A549 (cell line): ENCODE measurements at regions not wholly inside any gene's neighbourhood (a gene's known extent, or its start where the extent isn't known, plus 50 kb on each side); places are given as distances from the start of the nearest gene placed in this dataset.

Experiments used
- ATAC-seq, 2 experiments: fragments of 200-7000 bp in 1 of 2; fragments of >200 bp in 1 of 2; cut with Nextera tagmentation in 1 of 2; cut with Tn5 transposase in 1 of 2; 3 replicates each; pipeline versions ENCODE4 v1.8.0 to v1.9.1; 2018 to 2020; ENCODE audit warnings: mild to moderate bottlenecking in 1 of 2, moderate library complexity in 1 of 2
- CTCF ChIA-PET: fragments of 300-600 bp; sonication (Branson Sonifier 250); formaldehyde crosslinking; extraction: SDS; loops from one replicate; lab custom pipeline; 2021; ENCODE audit warnings: antibody characterized with exemption, inconsistent platforms; lab: Yijun Ruan, JAX
- POLR2A ChIA-PET: fragments of 350-600 bp; formaldehyde crosslinking; extraction: SDS; loops from one replicate; lab custom pipeline; 2021; ENCODE audit warnings: antibody characterized with exemption, inconsistent platforms; lab: Yijun Ruan, JAX
- DNase-seq, 2 experiments: peaks; one replicate each; pipeline versions ENCODE4 v3.0.0 to v3.0.0-alpha.2; 2011 to 2016; ENCODE audit warnings: low read depth in 1 of 2, low spot score in 1 of 2
- FAIRE-seq: peaks from 2 replicates; lab custom pipeline; 2011; peaks lifted over from hg19 to GRCh38; lab: Jason Lieb, UNC
- H3K27ac ChIP-seq, 2 experiments: fragments of >200 bp; sonication (Bioruptor Twin); formaldehyde crosslinking; 3 replicates each; pipeline ENCODE4 v1.5.1; 2016 to 2017
- H3K4me1 ChIP-seq: fragments of >200 bp; sonication (Bioruptor Twin); formaldehyde crosslinking; 3 replicates; pipeline ENCODE4 v1.6.1; 2016
- H3K4me2 ChIP-seq: fragments of >200 bp; sonication (Bioruptor Twin); formaldehyde crosslinking; 3 replicates; pipeline ENCODE4 v1.6.1; 2016
- H3K4me3 ChIP-seq: fragments of >200 bp; sonication (Bioruptor Twin); formaldehyde crosslinking; 3 replicates; pipeline ENCODE4 v1.5.1; 2016
- H3K9me3 ChIP-seq: fragments of >200 bp; sonication (Bioruptor Twin); formaldehyde crosslinking; 3 replicates; pipeline ENCODE4 v1.6.1; 2016
- CBX2 ChIP-seq: fragments of 200-600 bp; sonication (generic); IDR thresholded peaks from 2 replicates; pipeline ENCODE4 v1.6.1; 2016; ENCODE audit warnings: low read depth, mild to moderate bottlenecking, borderline replicate concordance
- CTCF ChIP-seq: fragments of >200 bp; sonication (Bioruptor Twin); formaldehyde crosslinking; IDR thresholded peaks from 3 replicates; pipeline ENCODE4 v1.5.1; 2016
- EHMT2 ChIP-seq: fragments of 200-600 bp; sonication (generic); IDR thresholded peaks from 2 replicates; pipeline ENCODE4 v1.6.1; 2016; ENCODE audit warnings: antibody characterized with exemption, low read depth, mild to moderate bottlenecking, moderate library complexity
- ESRRA ChIP-seq: fragments of 150-350 bp; IDR thresholded peaks from 2 replicates; pipeline ENCODE4 v1.6.1; 2014; ENCODE audit warnings: mild to moderate bottlenecking, low read length, borderline replicate concordance
- FOSB ChIP-seq: fragments of 250-450 bp; sonication (Bioruptor Pico); IDR thresholded peaks from 2 replicates; pipeline ENCODE4 v1.5.0; 2020; ENCODE audit warnings: mild to moderate bottlenecking, moderate library complexity
- FOSL2 ChIP-seq, 2 experiments: fragments of 450-650 bp in 1 of 2; fragments of >200 bp in 1 of 2; sonication (Bioruptor Twin) in 1 of 2; formaldehyde crosslinking; IDR thresholded peaks; 2 replicates each; pipeline versions ENCODE4 v1.5.0 to v1.6.1; 2016 to 2020; ENCODE audit warnings: mild to moderate bottlenecking in 1 of 2, moderate library complexity in 1 of 2
- FOXS1 ChIP-seq: fragments of 250-450 bp; sonication (Bioruptor Pico); IDR thresholded peaks from 2 replicates; pipeline ENCODE4 v1.5.0; 2020; ENCODE audit warnings: mild to moderate bottlenecking, moderate library complexity
- GATA3 ChIP-seq: IDR thresholded peaks from 2 replicates; pipeline ENCODE4 v1.6.1; 2012; ENCODE audit warnings: borderline replicate concordance
- HDAC2 ChIP-seq: fragments of 200-600 bp; sonication (generic); IDR thresholded peaks from 2 replicates; pipeline ENCODE4 v1.6.1; 2016
- HES2 ChIP-seq: fragments of >200 bp; sonication (Bioruptor Twin); formaldehyde crosslinking; IDR thresholded peaks from 2 replicates; pipeline ENCODE4 v1.6.1; 2016
- HEYL ChIP-seq: fragments of 250-450 bp; sonication (Bioruptor Pico); IDR thresholded peaks from 2 replicates; pipeline ENCODE4 v1.8.0; 2021; ENCODE audit warnings: mild to moderate bottlenecking, moderate library complexity
- HOXA7 ChIP-seq: fragments of 250-450 bp; sonication (Bioruptor Pico); IDR thresholded peaks from 2 replicates; pipeline ENCODE4 v1.5.0; 2020; ENCODE audit warnings: mild to moderate bottlenecking, moderate library complexity
- HOXB13 ChIP-seq: fragments of 250-450 bp; sonication (Bioruptor Pico); IDR thresholded peaks from 2 replicates; pipeline ENCODE4 v1.5.0; 2020; ENCODE audit warnings: low read depth, mild to moderate bottlenecking, moderate library complexity
- JUN ChIP-seq, 2 experiments: fragments of >200 bp; sonication (Bioruptor Twin); formaldehyde crosslinking; IDR thresholded peaks; 2 replicates in 1 of 2; 3 replicates in 1 of 2; pipeline ENCODE4 v1.6.1; 2016 to 2017
- JUNB ChIP-seq: fragments of >200 bp; sonication (Bioruptor Twin); formaldehyde crosslinking; IDR thresholded peaks from 2 replicates; pipeline ENCODE4 v1.6.1; 2016
- MYC ChIP-seq: IDR thresholded peaks from 2 replicates; pipeline ENCODE4 v1.6.1; 2012; ENCODE audit warnings: mild to moderate bottlenecking, inconsistent platforms, low read length, improper control_type of control experiment, borderline replicate concordance
- NPAS2 ChIP-seq: fragments of 250-450 bp; sonication (Bioruptor Pico); IDR thresholded peaks from 2 replicates; pipeline ENCODE4 v1.8.0; 2022; ENCODE audit warnings: mild to moderate bottlenecking, moderate library complexity, borderline replicate concordance
- NR3C1 ChIP-seq: fragments of >200 bp; sonication (Bioruptor Twin); formaldehyde crosslinking; IDR thresholded peaks from 3 replicates; pipeline ENCODE4 v1.6.1; 2017
- PHF8 ChIP-seq: fragments of 200-600 bp; sonication (generic); IDR thresholded peaks from 2 replicates; pipeline ENCODE4 v1.6.1; 2016; ENCODE audit warnings: low read depth, mild to moderate bottlenecking, antibody characterized with exemption, moderate library complexity, borderline replicate concordance
- POLR2A ChIP-seq: IDR thresholded peaks from 2 replicates; pipeline ENCODE4 v1.6.1; 2012; ENCODE audit warnings: mild to moderate bottlenecking, low read length
- POLR2AphosphoS2 ChIP-seq: conservative IDR thresholded peaks from 2 replicates; pipeline ENCODE4 v1.6.1; 2012; ENCODE audit warnings: low read length, improper control_type of control experiment, inconsistent platforms
- RAD21 ChIP-seq, 2 experiments: fragments of >200 bp in 1 of 2; sonication (Bioruptor Twin) in 1 of 2; formaldehyde crosslinking in 1 of 2; IDR thresholded peaks in 1 of 2; conservative IDR thresholded peaks in 1 of 2; 2 replicates in 1 of 2; 3 replicates in 1 of 2; pipeline ENCODE4 v1.6.1; 2012 to 2018; ENCODE audit warnings: inconsistent platforms in 1 of 2
- SMC3 ChIP-seq: fragments of >200 bp; sonication (Bioruptor Twin); formaldehyde crosslinking; IDR thresholded peaks from 3 replicates; pipeline ENCODE4 v1.6.1; 2018; ENCODE audit warnings: inconsistent platforms
- SREBF2 ChIP-seq: fragments of 450-650 bp; IDR thresholded peaks from 2 replicates; pipeline ENCODE4 v1.6.1; 2014; ENCODE audit warnings: mild to moderate bottlenecking, moderate library complexity
- TP53 ChIP-seq: fragments of 250-450 bp; sonication (Bioruptor Pico); IDR thresholded peaks from 2 replicates; pipeline ENCODE4 v1.5.0; 2021; ENCODE audit warnings: mild to moderate bottlenecking, moderate library complexity
- ZNF302 ChIP-seq: fragments of 250-450 bp; sonication (Bioruptor Pico); IDR thresholded peaks from 2 replicates; pipeline ENCODE4 v1.9.0; 2021; ENCODE audit warnings: inconsistent platforms, mild to moderate bottlenecking, moderate library complexity
- WGBS: methylation state at CpG from one replicate; pipeline ENCODE4 v1.1.6; 2017; ENCODE audit errors: missing lambda C conversion rate; 5-methylcytosine and 5-hydroxymethylcytosine counted together
- TF ChIP-seq, protein P1 (sequence below): IDR thresholded peaks from 2 replicates; pipeline ENCODE4 v1.6.1; 2012
- TF ChIP-seq, protein P2 (sequence below): fragments of 450-650 bp; IDR thresholded peaks from 2 replicates; pipeline ENCODE4 v1.6.1; 2014; ENCODE audit warnings: antibody characterized with exemption
- TF ChIP-seq, protein P3 (sequence below): fragments of 150-350 bp; IDR thresholded peaks from 2 replicates; pipeline ENCODE4 v1.6.1; 2014; ENCODE audit warnings: low read depth, mild to moderate bottlenecking, low read length

GRCh38 chr7:114310345-114311110, 104.1 kb upstream of the FOXP2 start:
- ChIA-PET POLR2A (no interaction called here), CTCF (interaction anchor here (0.6 to 1.4 kb wide), 3 partner anchors 15 to 1364 kb away, joined by 3 to 4 read pairs (median 3); no protein-coding TSS in a partner anchor)
- DNase-seq = no peak
- H3K27ac ChIP-seq = no peak overlapping the region
- no peaks in the 10 kb centered on the region for H3K4me1 ChIP-seq
- no peak for FAIRE-seq
- H3K4me3 ChIP-seq = no peak overlapping the region
- H3K4me2 ChIP-seq = no peak overlapping the region
- no peak for ATAC-seq
- H3K9me3 ChIP-seq = no peaks in the 10 kb centered on the region
- 0 out of 3 replicates have a peak, but pooled peaks have one; percentile 6 for TF ChIP-seq CTCF
- no peak for TF ChIP-seq SMC3
- 41% methylated on average over 6 of the region's 6 CpGs for WGBS

- ChIA-PET POLR2A (no interaction called here), CTCF (interaction anchor here (0.6 to 1.4 kb wide), 4 partner anchors 10 to 1365 kb away, joined by 3 to 4 read pairs (median 4); no protein-coding TSS in a partner anchor)
- WGBS = 2% methylated on average over 2 of the region's 2 CpGs
- no peak overlapping the region for H3K4me3 ChIP-seq
- H3K9me3 ChIP-seq = no peaks in the 10 kb centered on the region
- no peak for DNase-seq
- FAIRE-seq = no peak
- ATAC-seq = no peak
- H3K4me2 ChIP-seq = no peak overlapping the region
- no peak overlapping the region for H3K27ac ChIP-seq
- no peak for TF ChIP-seq CBX2
- no peak for TF ChIP-seq FOSB (CRISPR knock-in tag)
- TF ChIP-seq HOXB13 = no peak
- TF ChIP-seq NR3C1 = no peak
- no peak for TF ChIP-seq HEYL (CRISPR knock-in tag)
- no peaks in the 10 kb centered on the region for H3K4me1 ChIP-seq
Measured at GRCh38 chr7:114309729-114310128, 104.9 kb upstream of the FOXP2 start.

GRCh38 chr7:114303301-114303700, 111.3 kb upstream of the FOXP2 start:
- Histone ChIP-seq H3K9me3 (no peaks in the 10 kb centered on the region), H3K4me3 (no peak overlapping the region), H3K27ac (no peak overlapping the region), H3K4me2 (no peak overlapping the region), H3K4me1 (no peaks in the 10 kb centered on the region)
- FAIRE-seq (no peak), DNase-seq (no peak), ATAC-seq (no peak)
- CTCF ChIA-PET = no interaction called here
- POLR2A ChIA-PET = no interaction called here
- TF ChIP-seq SREBF2 (no peak), PHF8 (no peak), HDAC2 (no peak), HOXB13 (no peak), GATA3 (no peak), HES2 (no peak), EHMT2 (no peak)

GRCh38 chr7:114302858-114303257, 111.8 kb upstream of the FOXP2 start:
- H3K27ac ChIP-seq = no peak overlapping the region
- 18% methylated on average over 4 of the region's 4 CpGs for WGBS
- ChIA-PET POLR2A (no interaction called here), CTCF (no interaction called here)
- DNase-seq (no peak), FAIRE-seq (no peak), ATAC-seq (no peak)
- TF ChIP-seq SMC3 = no peak
- no peak for TF ChIP-seq ZNF302
- TF ChIP-seq, protein P1, sequence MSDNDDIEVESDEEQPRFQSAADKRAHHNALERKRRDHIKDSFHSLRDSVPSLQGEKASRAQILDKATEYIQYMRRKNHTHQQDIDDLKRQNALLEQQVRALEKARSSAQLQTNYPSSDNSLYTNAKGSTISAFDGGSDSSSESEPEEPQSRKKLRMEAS = no peak
- TF ChIP-seq POLR2A = no peak
- no peak for TF ChIP-seq FOXS1 (CRISPR knock-in tag)
- TF ChIP-seq, protein P2, sequence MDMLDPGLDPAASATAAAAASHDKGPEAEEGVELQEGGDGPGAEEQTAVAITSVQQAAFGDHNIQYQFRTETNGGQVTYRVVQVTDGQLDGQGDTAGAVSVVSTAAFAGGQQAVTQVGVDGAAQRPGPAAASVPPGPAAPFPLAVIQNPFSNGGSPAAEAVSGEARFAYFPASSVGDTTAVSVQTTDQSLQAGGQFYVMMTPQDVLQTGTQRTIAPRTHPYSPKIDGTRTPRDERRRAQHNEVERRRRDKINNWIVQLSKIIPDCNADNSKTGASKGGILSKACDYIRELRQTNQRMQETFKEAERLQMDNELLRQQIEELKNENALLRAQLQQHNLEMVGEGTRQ = no peak
- TF ChIP-seq ESRRA = no peak
- no peak for TF ChIP-seq MYC
- no peak for TF ChIP-seq JUN (IDR thresholded peaks at IDR 0.05)
- no peak for TF ChIP-seq NPAS2 (CRISPR knock-in tag)
- no peak for TF ChIP-seq RAD21 (conservative IDR thresholded peaks at IDR 0.05 in 1 of 2, IDR thresholded peaks at IDR 0.05 in 1 of 2)
- TF ChIP-seq, protein P3, sequence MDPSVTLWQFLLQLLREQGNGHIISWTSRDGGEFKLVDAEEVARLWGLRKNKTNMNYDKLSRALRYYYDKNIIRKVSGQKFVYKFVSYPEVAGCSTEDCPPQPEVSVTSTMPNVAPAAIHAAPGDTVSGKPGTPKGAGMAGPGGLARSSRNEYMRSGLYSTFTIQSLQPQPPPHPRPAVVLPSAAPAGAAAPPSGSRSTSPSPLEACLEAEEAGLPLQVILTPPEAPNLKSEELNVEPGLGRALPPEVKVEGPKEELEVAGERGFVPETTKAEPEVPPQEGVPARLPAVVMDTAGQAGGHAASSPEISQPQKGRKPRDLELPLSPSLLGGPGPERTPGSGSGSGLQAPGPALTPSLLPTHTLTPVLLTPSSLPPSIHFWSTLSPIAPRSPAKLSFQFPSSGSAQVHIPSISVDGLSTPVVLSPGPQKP = no peak
- TF ChIP-seq TP53 (CRISPR knock-in tag) = no peak
- no peak for TF ChIP-seq PHF8
- no peak for TF ChIP-seq HOXA7 (CRISPR knock-in tag)
- TF ChIP-seq JUNB = no peak
- no peak for TF ChIP-seq HOXB13
- TF ChIP-seq FOSL2 (IDR thresholded peaks at IDR 0.05) = no peak
- TF ChIP-seq FOSL2 (CRISPR knock-in tag; IDR thresholded peaks at IDR 0.05) = no peak
- TF ChIP-seq POLR2AphosphoS2 = no peak
- H3K9me3 ChIP-seq = no peaks in the 10 kb centered on the region
- H3K4me1 ChIP-seq = no peaks in the 10 kb centered on the region
- no peak overlapping the region for H3K4me3 ChIP-seq
- H3K4me2 ChIP-seq = no peak overlapping the region
